Osteocyte (in vitro differentiated cells): ENCODE measurements at regions not wholly inside any gene's neighbourhood (a gene's known extent, or its start where the extent isn't known, plus 50 kb on each side); places are given as distances from the start of the nearest gene placed in this dataset.

Source experiments
- DNase-seq: peaks from one replicate; pipeline ENCODE4 v3.0.0; 2021; ENCODE audit warnings: mixed read lengths; ENCODE audit not compliant: unreplicated experiment; ENCODE audit errors: extremely low spot score
- H3K27ac Mint-ChIP-seq: one replicate; pipeline ENCODE4 v1.8.0; 2021; ENCODE audit warnings: mild to moderate bottlenecking, mixed read lengths; ENCODE audit not compliant: unreplicated experiment
- H3K27me3 Mint-ChIP-seq: one replicate; pipeline ENCODE4 v1.8.0; 2021; ENCODE audit warnings: mixed read lengths; ENCODE audit not compliant: unreplicated experiment
- H3K36me3 Mint-ChIP-seq: one replicate; pipeline ENCODE4 v1.8.0; 2021; ENCODE audit warnings: mixed read lengths; ENCODE audit not compliant: unreplicated experiment
- H3K4me1 Mint-ChIP-seq: one replicate; pipeline ENCODE4 v1.8.0; 2021; ENCODE audit warnings: mixed read lengths; ENCODE audit not compliant: unreplicated experiment
- H3K4me3 Mint-ChIP-seq: one replicate; pipeline ENCODE4 v1.8.0; 2021; ENCODE audit warnings: mild to moderate bottlenecking, moderate library complexity, mixed read lengths; ENCODE audit not compliant: unreplicated experiment
- H3K9me3 Mint-ChIP-seq: one replicate; pipeline ENCODE4 v1.8.0; 2021; ENCODE audit warnings: mixed read lengths; ENCODE audit not compliant: unreplicated experiment
- TF ChIP-seq, protein P1 (sequence below): fragments of 200-600 bp; sonication (generic); IDR thresholded peaks from 2 replicates; pipeline ENCODE4 v1.5.0; 2021; ENCODE audit warnings: antibody characterized with exemption, mild to moderate bottlenecking, moderate library complexity

DNA sequence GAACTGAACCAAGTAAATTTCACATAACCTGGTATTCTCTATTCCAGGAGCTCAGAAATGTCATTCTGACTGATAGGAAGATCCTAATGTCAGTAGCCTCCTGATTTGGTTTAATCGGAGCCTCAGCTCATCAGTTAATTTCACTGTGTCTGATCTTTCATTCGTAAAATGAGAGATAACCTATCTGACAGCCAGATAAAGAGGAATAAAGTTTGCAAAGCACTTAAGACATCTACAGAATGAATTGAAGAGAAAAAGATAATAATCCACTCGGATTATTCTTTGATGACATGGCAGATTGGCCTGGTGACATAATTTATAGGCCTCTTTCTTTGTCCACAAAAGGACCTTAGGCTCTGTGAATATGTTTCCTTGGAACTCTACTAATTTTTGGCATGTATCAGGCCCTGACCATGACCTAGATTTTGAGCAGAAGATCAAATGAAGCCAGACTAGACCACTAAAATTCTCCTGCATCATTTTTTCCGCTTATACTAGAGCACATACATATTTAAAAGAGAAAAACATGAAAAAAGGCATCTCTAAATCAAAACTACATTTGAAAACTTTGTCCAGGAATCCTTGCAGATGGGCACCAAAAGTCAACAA is 312.4 kb downstream of the MTX2 start:
- H3K27me3 Mint-ChIP-seq, result peaks cover 27% of the 10 kb centered on the region
- no peak overlapping the region for H3K27ac Mint-ChIP-seq
- TF ChIP-seq, protein P1, sequence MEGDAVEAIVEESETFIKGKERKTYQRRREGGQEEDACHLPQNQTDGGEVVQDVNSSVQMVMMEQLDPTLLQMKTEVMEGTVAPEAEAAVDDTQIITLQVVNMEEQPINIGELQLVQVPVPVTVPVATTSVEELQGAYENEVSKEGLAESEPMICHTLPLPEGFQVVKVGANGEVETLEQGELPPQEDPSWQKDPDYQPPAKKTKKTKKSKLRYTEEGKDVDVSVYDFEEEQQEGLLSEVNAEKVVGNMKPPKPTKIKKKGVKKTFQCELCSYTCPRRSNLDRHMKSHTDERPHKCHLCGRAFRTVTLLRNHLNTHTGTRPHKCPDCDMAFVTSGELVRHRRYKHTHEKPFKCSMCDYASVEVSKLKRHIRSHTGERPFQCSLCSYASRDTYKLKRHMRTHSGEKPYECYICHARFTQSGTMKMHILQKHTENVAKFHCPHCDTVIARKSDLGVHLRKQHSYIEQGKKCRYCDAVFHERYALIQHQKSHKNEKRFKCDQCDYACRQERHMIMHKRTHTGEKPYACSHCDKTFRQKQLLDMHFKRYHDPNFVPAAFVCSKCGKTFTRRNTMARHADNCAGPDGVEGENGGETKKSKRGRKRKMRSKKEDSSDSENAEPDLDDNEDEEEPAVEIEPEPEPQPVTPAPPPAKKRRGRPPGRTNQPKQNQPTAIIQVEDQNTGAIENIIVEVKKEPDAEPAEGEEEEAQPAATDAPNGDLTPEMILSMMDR, result no peak
- H3K4me1 Mint-ChIP-seq, result peaks cover 10% of the 10 kb centered on the region
- H3K4me3 Mint-ChIP-seq, result no peak overlapping the region
- H3K36me3 Mint-ChIP-seq, result no peaks in the 10 kb centered on the region
- peaks cover 7% of the 10 kb centered on the region for H3K9me3 Mint-ChIP-seq
- no peak for DNase-seq

DNA sequence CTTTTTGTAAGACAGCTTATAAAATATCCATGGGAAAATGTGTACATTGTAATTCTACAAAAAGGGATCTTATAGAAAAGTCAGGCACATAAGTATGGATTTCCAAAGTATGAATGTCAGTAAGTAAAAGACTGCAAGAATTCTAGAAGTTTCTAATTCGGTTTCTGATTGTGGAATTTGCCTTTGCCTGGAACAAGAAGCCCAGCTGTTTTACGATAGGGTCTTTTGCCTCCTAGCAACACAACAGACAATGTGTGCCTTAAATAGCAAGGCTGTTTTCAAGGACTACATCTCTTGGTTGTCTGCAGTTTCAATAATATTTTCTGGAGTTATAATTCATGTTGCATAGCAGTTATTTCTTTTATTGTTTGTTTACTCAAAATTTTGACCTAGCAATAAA is 312.9 kb downstream of the MTX2 start:
- DNase-seq, result no peak
- Mint-ChIP-seq H3K27me3 (peaks cover 29% of the 10 kb centered on the region), H3K4me1 (peaks cover 10% of the 10 kb centered on the region), H3K27ac (no peak overlapping the region), H3K36me3 (no peaks in the 10 kb centered on the region), H3K9me3 (peaks cover 7% of the 10 kb centered on the region), H3K4me3 (no peak overlapping the region)
- TF ChIP-seq, protein P1, result no peak

DNA sequence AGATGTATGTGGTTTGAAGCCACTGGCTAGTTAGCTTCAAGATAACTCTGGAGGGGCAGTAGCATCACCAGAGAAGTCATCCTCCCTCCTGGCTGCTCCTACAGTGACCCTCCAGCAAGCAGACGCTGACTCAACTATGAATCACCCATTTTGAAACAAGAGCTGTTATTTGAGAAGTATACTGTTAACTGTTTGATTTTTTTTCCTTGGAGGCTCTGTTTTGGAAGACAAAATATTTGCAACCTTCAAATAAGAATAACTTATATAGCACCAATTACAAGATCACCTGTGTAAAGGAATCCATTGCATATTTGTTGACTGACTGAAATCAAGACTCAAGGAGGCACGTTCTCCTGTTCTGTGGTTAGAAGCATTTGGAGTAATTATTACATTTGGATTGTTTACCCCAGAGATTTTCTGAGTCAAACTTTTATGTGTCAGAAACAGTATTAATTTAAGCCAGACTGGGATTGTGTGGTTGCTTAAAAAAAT is 313.8 kb downstream of the MTX2 start:
- Mint-ChIP-seq H3K27me3 (peaks cover 29% of the 10 kb centered on the region), H3K4me1 (peaks cover 10% of the 10 kb centered on the region), H3K4me3 (no peak overlapping the region), H3K36me3 (no peaks in the 10 kb centered on the region), H3K9me3 (peaks cover 7% of the 10 kb centered on the region), H3K27ac (no peak overlapping the region)
- DNase-seq, result no peak
- TF ChIP-seq, protein P1, result no peak

DNA sequence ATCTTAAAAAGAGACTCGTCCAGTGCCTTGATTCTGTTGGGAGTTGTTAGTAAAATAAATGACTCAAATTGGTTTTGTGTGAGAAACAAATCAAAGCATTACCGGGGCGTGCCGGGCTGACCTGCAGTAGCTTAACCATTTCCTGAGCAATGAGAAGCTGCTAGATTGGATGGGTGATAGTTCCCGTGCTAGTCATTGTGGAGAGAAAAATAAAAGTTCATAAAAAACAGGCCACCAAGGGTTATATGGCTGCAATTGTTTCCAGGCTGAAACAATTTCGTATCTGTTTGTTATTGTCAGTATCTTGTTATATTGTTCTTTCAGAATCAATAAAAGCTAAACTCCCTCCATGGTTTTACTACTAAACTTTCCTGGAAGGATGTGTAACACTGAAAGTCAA is 314.4 kb downstream of the MTX2 start:
- no peak overlapping the region for H3K27ac Mint-ChIP-seq
- H3K36me3 Mint-ChIP-seq, result no peaks in the 10 kb centered on the region
- no peak for DNase-seq
- TF ChIP-seq, protein P1, result no peak
- peaks cover 6% of the 10 kb centered on the region for H3K9me3 Mint-ChIP-seq
- H3K4me1 Mint-ChIP-seq, result peaks cover 10% of the 10 kb centered on the region
- H3K4me3 Mint-ChIP-seq, result no peak overlapping the region
- H3K27me3 Mint-ChIP-seq, result peaks cover 32% of the 10 kb centered on the region

DNA sequence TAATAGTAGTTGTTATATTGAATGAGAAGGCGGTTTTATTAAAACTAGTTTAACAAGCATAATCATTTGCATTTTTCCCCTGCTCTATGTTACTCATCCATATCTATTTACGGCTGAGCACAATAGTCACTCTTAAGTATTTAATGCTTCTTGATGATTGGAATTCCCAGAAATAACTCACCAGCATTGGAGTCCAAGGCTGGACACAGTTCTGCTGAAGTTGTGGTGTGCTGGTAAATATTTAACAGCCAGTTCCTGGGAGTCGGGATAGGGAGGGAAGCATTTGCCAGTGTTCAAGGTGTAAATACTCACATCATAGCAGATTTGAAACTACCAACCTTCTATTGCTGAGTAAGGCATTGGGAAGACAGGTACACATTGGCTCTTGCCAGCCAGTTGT is 315.1 kb downstream of the MTX2 start:
- peaks cover 10% of the 10 kb centered on the region for H3K4me1 Mint-ChIP-seq
- peaks cover 32% of the 10 kb centered on the region for H3K27me3 Mint-ChIP-seq
- no peak overlapping the region for H3K4me3 Mint-ChIP-seq
- no peaks in the 10 kb centered on the region for H3K36me3 Mint-ChIP-seq
- H3K9me3 Mint-ChIP-seq, result no peaks in the 10 kb centered on the region
- no peak overlapping the region for H3K27ac Mint-ChIP-seq
- DNase-seq, result no peak
- TF ChIP-seq, protein P1, result no peak
